ENCODE measurements at regions not wholly inside any gene's neighbourhood (a gene's known extent, or its start where the extent isn't known, plus 50 kb on each side); places are given as distances from the start of the nearest gene placed in this dataset.

- peaks cover 5 to 14% of the 10 kb centered on the region in 2 experiments; a peak in 3 of 4 replicates for H3K4me1 ChIP-seq (ENCODE audit: control insufficient read depth in 1 of 2, insufficient read depth in 2 of 2, low read length in 2 of 2)
- ChIA-PET RAD21 (ENCODE audit: low non-redundant PET in 1 of 2, low total read pairs in 2 of 2, uncharacterized antibody in 2 of 2, unreplicated experiment in 2 of 2) (no interaction called here), CTCF (no interaction called here), POLR2A (no interaction called here)
- no peaks in the 10 kb centered on the region for H3K9me2 ChIP-seq (ENCODE audit: insufficient read depth)
- H3K4me3 ChIP-seq (replicated peaks in 1 of 2; ENCODE audit: low read depth in 1 of 2, low read length in 2 of 2): no peak overlapping the region
- H3K36me3 ChIP-seq (ENCODE audit: control insufficient read depth in 1 of 2, insufficient read depth in 2 of 2, low read length in 2 of 2): no peaks in the 10 kb centered on the region
- DNase-seq (ENCODE audit: low read depth, low spot score) (no peak), ATAC-seq (no peak)
- peak overlapping the region; percentile 70 for H2AFZ ChIP-seq (ENCODE audit: low read depth, low read length, poor library complexity, severe bottlenecking)
- no peaks in the 10 kb centered on the region for H3K79me2 ChIP-seq (ENCODE audit: insufficient read depth, low read length)
- no TSS peak for BruUV-seq (replicated peaks)
- peak overlapping the region; percentile 56 for H3K4me2 ChIP-seq (ENCODE audit: low read length)
- H3K9me3 ChIP-seq (ENCODE audit: control insufficient read depth in 1 of 2, insufficient read depth in 1 of 2, low read depth in 1 of 2, low read length in 2 of 2): no peaks in the 10 kb centered on the region
- no peaks in the 10 kb centered on the region for H4K20me1 ChIP-seq (ENCODE audit: insufficient read depth)
- H3K9ac ChIP-seq (ENCODE audit: low read length): no peak overlapping the region
- H3K27ac ChIP-seq (ENCODE audit: low read depth, low read length): no peak overlapping the region
- TF ChIP-seq CBX3 (IDR thresholded peaks at IDR 0.05; ENCODE audit: low read depth): no peak
- no peak for TF ChIP-seq EZH2phosphoT487 (IDR thresholded peaks at IDR 0.05; ENCODE audit: borderline replicate concordance)
- no peak for TF ChIP-seq ZFX (IDR thresholded peaks at IDR 0.05)
- TF ChIP-seq TCF7L2 (IDR thresholded peaks at IDR 0.05; ENCODE audit: borderline replicate concordance, extremely low read depth, insufficient read depth, insufficient read length): no peak
- intact Hi-C loops (cut with micrococcal nuclease): no loop called here
- H3K27me3 ChIP-seq (ENCODE audit: insufficient read depth, low read length): no peaks in the 10 kb centered on the region
Measured at GRCh38 chr1:221887758-221888157, 145.9 kb upstream of the DUSP10 start.

GRCh38 chr1:221887415-221887746 lies 145.5 kb upstream of the DUSP10 start:
- CTCF ChIA-PET: no interaction called here
- no peak for ATAC-seq

More at GRCh38 chr1:221887415-221887746, 145.5 kb upstream of the DUSP10 start:
- TF ChIP-seq RAD21 (IDR thresholded peaks at IDR 0.05; ENCODE audit: low read depth) (no peak), MAX (IDR thresholded peaks at IDR 0.05) (peak; percentile 5; the same call in 1 of the 2 replicates), SRF (IDR thresholded peaks at IDR 0.05; ENCODE audit: low read depth) (no peak)
- Histone ChIP-seq H3K9ac (ENCODE audit: low read length) (no peak overlapping the region), H3K36me3 (ENCODE audit: control insufficient read depth in 1 of 2, insufficient read depth in 2 of 2, low read length in 2 of 2) (no peaks in the 10 kb centered on the region), H3K9me2 (ENCODE audit: insufficient read depth) (no peaks in the 10 kb centered on the region), H3K4me1 (ENCODE audit: control insufficient read depth in 1 of 2, insufficient read depth in 2 of 2, low read length in 2 of 2) (peaks cover 5 to 14% of the 10 kb centered on the region in 2 experiments; a peak in 3 of 4 replicates), H3K27ac (ENCODE audit: low read depth, low read length) (no peak overlapping the region), H3K27me3 (ENCODE audit: insufficient read depth, low read length) (no peaks in the 10 kb centered on the region), H3K9me3 (ENCODE audit: control insufficient read depth in 1 of 2, insufficient read depth in 1 of 2, low read depth in 1 of 2, low read length in 2 of 2) (no peaks in the 10 kb centered on the region), H3K79me2 (ENCODE audit: insufficient read depth, low read length) (no peaks in the 10 kb centered on the region), H3K4me2 (ENCODE audit: low read length) (peak overlapping the region; percentile 56), H2AFZ (ENCODE audit: low read depth, low read length, poor library complexity, severe bottlenecking) (peak overlapping the region; percentile 70), H3K4me3 (replicated peaks in 1 of 2; ENCODE audit: low read depth in 1 of 2, low read length in 2 of 2) (no peak overlapping the region), H4K20me1 (ENCODE audit: insufficient read depth) (no peaks in the 10 kb centered on the region)
- intact Hi-C loops (cut with micrococcal nuclease): no loop called here
- DNase-seq (ENCODE audit: low read depth, low spot score): no peak
- POLR2A ChIA-PET: no interaction called here
- RAD21 ChIA-PET (ENCODE audit: low non-redundant PET in 1 of 2, low total read pairs in 2 of 2, uncharacterized antibody in 2 of 2, unreplicated experiment in 2 of 2): no interaction called here
- no TSS peak for BruUV-seq (replicated peaks)

All from HCT116 (cell line).